IMR-90 (cell line): ENCODE measurements at regions not wholly inside any gene's neighbourhood (a gene's known extent, or its start where the extent isn't known, plus 50 kb on each side); places are given as distances from the start of the nearest gene placed in this dataset.

ENCODE experiments used
- ATAC-seq: fragments of 200-7000 bp; cut with Tn5 transposase; 2 replicates; pipeline ENCODE4 v1.9.1; 2020; ENCODE audit warnings: low read depth, mild to moderate bottlenecking, moderate library complexity
- BruUV-seq: library from RNA; stranded (reverse); fragments of 400-500 nt; replicated peaks from 2 replicates; lab custom pipeline; 2021; lab: Mats Ljungman, UMichigan
- CTCF ChIA-PET: fragments of 300-600 bp; formaldehyde crosslinking; extraction: SDS; loops from one replicate; lab custom pipeline; 2021; ENCODE audit warnings: antibody characterized with exemption; lab: Yijun Ruan, JAX
- POLR2A ChIA-PET: fragments of 300-600 bp; sonication (Branson Sonifier 250); formaldehyde crosslinking; loops from one replicate; lab custom pipeline; 2022; ENCODE audit warnings: antibody characterized with exemption; ENCODE audit not compliant: unreplicated experiment; lab: Charles Lee
- DNase-seq: peaks from one replicate; pipeline ENCODE4 v3.0.0; 2013
- H2AFZ ChIP-seq: replicated peaks from 2 replicates; pipeline ENCODE3; 2013; ENCODE audit warnings: low read length, mild to moderate bottlenecking; ENCODE audit not compliant: poor library complexity
- H2AK5ac ChIP-seq: 2 replicates; pipeline ENCODE4 v1.6.1; 2013; ENCODE audit warnings: low read depth, low read length, inconsistent platforms
- H2AK9ac ChIP-seq: replicated peaks from 2 replicates; pipeline ENCODE3; 2013; ENCODE audit warnings: mild to moderate bottlenecking, low read depth, low read length, moderate library complexity; ENCODE audit not compliant: poor library complexity
- H2BK120ac ChIP-seq: 2 replicates; pipeline ENCODE4 v1.6.1; 2013; ENCODE audit warnings: low read depth, low read length, inconsistent platforms
- H2BK15ac ChIP-seq: 3 replicates; pipeline ENCODE4 v1.6.1; 2013; ENCODE audit warnings: low read depth, low read length, inconsistent platforms
- H2BK20ac ChIP-seq: 2 replicates; pipeline ENCODE4 v1.6.1; 2013; ENCODE audit warnings: low read depth, mild to moderate bottlenecking, inconsistent platforms, low read length, moderate library complexity
- H2BK5ac ChIP-seq: 2 replicates; pipeline ENCODE4 v1.6.1; 2013; ENCODE audit warnings: mild to moderate bottlenecking, low read depth, low read length, inconsistent platforms; ENCODE audit not compliant: poor library complexity, severe bottlenecking
- H3K14ac ChIP-seq: replicated peaks from 2 replicates; pipeline ENCODE4 v1.6.1; 2013; ENCODE audit warnings: low read depth, low read length, inconsistent platforms
- H3K18ac ChIP-seq: 2 replicates; pipeline ENCODE4 v1.6.1; 2013; ENCODE audit warnings: low read depth, low read length, control low read depth
- H3K23ac ChIP-seq: 2 replicates; pipeline ENCODE4 v1.6.1; 2013; ENCODE audit warnings: low read depth, low read length, inconsistent platforms
- H3K27ac ChIP-seq: 2 replicates; pipeline ENCODE4 v1.5.1; 2013; ENCODE audit warnings: mild to moderate bottlenecking, control low read depth, low read length; ENCODE audit not compliant: insufficient read depth
- H3K27me3 ChIP-seq: 2 replicates; pipeline ENCODE4 v1.6.1; 2013; ENCODE audit warnings: low read length; ENCODE audit not compliant: control insufficient read depth, insufficient read depth
- H3K36me3 ChIP-seq: 2 replicates; pipeline ENCODE4 v1.6.1; 2013; ENCODE audit warnings: low read length, mixed read lengths; ENCODE audit not compliant: control insufficient read depth, insufficient read depth
- H3K4ac ChIP-seq: 2 replicates; pipeline ENCODE4 v1.6.1; 2013; ENCODE audit warnings: low read depth, low read length, inconsistent platforms
- H3K4me1 ChIP-seq: 2 replicates; pipeline ENCODE4 v1.6.1; 2013; ENCODE audit warnings: low read length, mixed read lengths; ENCODE audit not compliant: control insufficient read depth, insufficient read depth
- H3K4me2 ChIP-seq: 2 replicates; pipeline ENCODE4 v1.6.1; 2013; ENCODE audit warnings: low read depth, mild to moderate bottlenecking, control low read depth, low read length, moderate library complexity
- H3K4me3 ChIP-seq: 2 replicates; pipeline ENCODE4 v1.5.1; 2013; ENCODE audit warnings: low read depth, mild to moderate bottlenecking, control low read depth, low read length, moderate library complexity; ENCODE audit not compliant: insufficient read depth
- H3K56ac ChIP-seq: 2 replicates; pipeline ENCODE4 v1.6.1; 2013; ENCODE audit warnings: low read length, inconsistent platforms; ENCODE audit not compliant: insufficient read depth; ENCODE audit errors: extremely low read depth
- H3K79me1 ChIP-seq, 2 experiments: 2 replicates each; pipeline ENCODE4 v1.6.1; 2013; ENCODE audit warnings: low read length in 2 of 2, inconsistent platforms in 1 of 2, low read depth in 1 of 2
- H3K9ac ChIP-seq: 2 replicates; pipeline ENCODE4 v1.6.1; 2013; ENCODE audit warnings: low read depth, low read length, control low read depth
- H3K9me1 ChIP-seq: 2 replicates; pipeline ENCODE4 v1.6.1; 2013; ENCODE audit warnings: low read length, inconsistent platforms; ENCODE audit not compliant: insufficient read depth
- H3K9me3 ChIP-seq: 2 replicates; pipeline ENCODE4 v1.6.1; 2013; ENCODE audit warnings: low read length; ENCODE audit not compliant: control insufficient read depth, insufficient read depth
- H4K20me1 ChIP-seq: 2 replicates; pipeline ENCODE4 v1.6.1; 2013; ENCODE audit warnings: low read length, inconsistent platforms; ENCODE audit not compliant: insufficient read depth
- H4K5ac ChIP-seq: 2 replicates; pipeline ENCODE4 v1.6.1; 2013; ENCODE audit warnings: mild to moderate bottlenecking, low read depth, low read length, control low read depth
- H4K8ac ChIP-seq, 2 experiments: 2 replicates each; pipeline ENCODE4 v1.6.1; 2013; ENCODE audit warnings: low read depth in 2 of 2, low read length in 2 of 2, control low read depth in 1 of 2, inconsistent platforms in 1 of 2
- H4K91ac ChIP-seq: 2 replicates; pipeline ENCODE4 v1.6.1; 2013; ENCODE audit warnings: low read depth, low read length, inconsistent platforms; ENCODE audit not compliant: insufficient read depth
- BHLHE40 ChIP-seq: fragments of 150-350 bp; IDR thresholded peaks from 2 replicates; pipeline ENCODE4 v1.6.1; 2016; ENCODE audit warnings: mild to moderate bottlenecking, low read depth, low read length
- CEBPB ChIP-seq: IDR thresholded peaks from 2 replicates; pipeline ENCODE4 v1.6.1; 2012; ENCODE audit warnings: low read depth, low read length, improper control_type of control experiment
- MAFK ChIP-seq: IDR thresholded peaks from 2 replicates; pipeline ENCODE4 v1.6.1; 2012; ENCODE audit warnings: low read depth, low read length, improper control_type of control experiment
- MAZ ChIP-seq: IDR thresholded peaks from 2 replicates; pipeline ENCODE4 v1.6.1; 2012; ENCODE audit warnings: low read depth, mild to moderate bottlenecking, low read length, improper control_type of control experiment, moderate library complexity, borderline replicate concordance
- NFE2L2 ChIP-seq: fragments of 150-350 bp; IDR thresholded peaks from 2 replicates; pipeline ENCODE4 v1.6.1; 2016; ENCODE audit warnings: low read depth, mild to moderate bottlenecking, low read length
- POLR2A ChIP-seq: IDR thresholded peaks from 2 replicates; pipeline ENCODE4 v1.6.1; 2012; ENCODE audit warnings: mild to moderate bottlenecking, low read depth, low read length
- RFX5 ChIP-seq: IDR thresholded peaks from 2 replicates; pipeline ENCODE4 v1.8.0; 2012; ENCODE audit warnings: low read depth, mild to moderate bottlenecking, low read length, moderate library complexity
- SMC3 ChIP-seq: fragments of 150-350 bp; IDR thresholded peaks from 2 replicates; pipeline ENCODE4 v1.6.1; 2016; ENCODE audit warnings: low read depth, mild to moderate bottlenecking, antibody characterized with exemption, low read length, moderate library complexity
- WGBS, 2 experiments: methylation state at CpG; one replicate each; pipeline versions ENCODE4 v1.1.5 to v1.1.7; 2013; ENCODE audit warnings: missing lambda C conversion rate in 2 of 2; ENCODE audit not compliant: insufficient read length in 1 of 2; ENCODE audit errors: extremely low coverage in 2 of 2; 5-methylcytosine and 5-hydroxymethylcytosine counted together
- dilution Hi-C: fragments of 300-500 bp; cut with HindIII; formaldehyde crosslinking; loops from one replicate; pipeline ENCODE4 v1.14.3; 2018; ENCODE audit warnings: low sequenced_read_pairs; ENCODE audit not compliant: unreplicated experiment
- in situ Hi-C: fragments of 300-500 bp; cut with MboI; formaldehyde crosslinking; loops from 3 replicates; pipeline ENCODE4 v1.14.3; 2019; ENCODE audit warnings: low sequenced_read_pairs, inconsistent platforms, mixed read lengths
- intact Hi-C: fragments of 100-400 bp; cut with micrococcal nuclease; formaldehyde crosslinking; loops from 2 replicates; pipeline ENCODE4 v1.10.0; 2022

DNA sequence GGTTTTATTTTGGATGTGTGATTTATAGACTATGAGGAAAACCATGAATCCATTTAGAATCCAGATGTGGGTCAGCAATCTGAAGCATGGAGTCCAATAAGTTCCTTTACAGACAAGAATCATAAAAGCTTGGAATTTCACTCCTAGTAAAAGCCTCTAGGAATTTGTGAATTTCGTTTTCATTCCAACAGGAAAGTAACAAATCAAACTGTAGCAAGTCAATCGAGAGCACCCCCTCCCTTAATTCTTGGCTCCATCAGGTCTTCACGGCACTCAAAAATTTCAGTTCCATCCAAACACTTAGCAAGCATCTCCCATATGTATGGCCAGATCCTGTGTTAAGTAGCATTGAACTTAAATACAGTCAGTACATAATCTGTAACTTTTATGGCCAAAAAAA lies 143.6 kb upstream of the POU2AF2 start:
- no peak for TF ChIP-seq MAZ
- TF ChIP-seq RFX5 = no peak
- TF ChIP-seq NFE2L2 = no peak
- no peak for TF ChIP-seq SMC3
- TF ChIP-seq BHLHE40 = no peak
- TF ChIP-seq CEBPB = no peak
- no peak for TF ChIP-seq MAFK
- no peak for TF ChIP-seq POLR2A
- POLR2A ChIA-PET = no interaction called here
- no peak overlapping the region for H2AFZ ChIP-seq
- H2BK20ac ChIP-seq = no peak overlapping the region
- intact Hi-C loops = no loop called here
- H3K36me3 ChIP-seq = no peaks in the 10 kb centered on the region
- no peak overlapping the region for H2BK120ac ChIP-seq
- dilution Hi-C loops = no loop called here
- no peak overlapping the region for H3K18ac ChIP-seq
- H3K4me1 ChIP-seq = 0 out of 2 replicates have a peak, but pooled peaks cover 2% of the 10 kb centered on the region
- no peak overlapping the region for H3K9ac ChIP-seq
- no peak overlapping the region for H3K14ac ChIP-seq
- no peaks in the 10 kb centered on the region for H4K20me1 ChIP-seq
- H3K4me2 ChIP-seq = no peak overlapping the region
- H2BK15ac ChIP-seq = no peak overlapping the region
- H2AK9ac ChIP-seq = no peak overlapping the region
- H2AK5ac ChIP-seq = no peak overlapping the region
- H3K9me3 ChIP-seq = no peaks in the 10 kb centered on the region
- BruUV-seq = no TSS peak
- no peak overlapping the region for H3K4me3 ChIP-seq
- no peak overlapping the region for H3K27ac ChIP-seq
- 0 out of 2 replicates have a peak, but pooled peaks cover 2% of the 10 kb centered on the region for H3K9me1 ChIP-seq
- no peak overlapping the region for H2BK5ac ChIP-seq
- no peak overlapping the region for H4K5ac ChIP-seq
- no peak overlapping the region for H3K56ac ChIP-seq
- no peak overlapping the region for H4K8ac ChIP-seq
- no peak for DNase-seq
- H3K23ac ChIP-seq = no peak overlapping the region
- H3K27me3 ChIP-seq = no peaks in the 10 kb centered on the region
- CTCF ChIA-PET = no interaction called here
- in situ Hi-C loops = no loop called here
- no peaks in the 10 kb centered on the region for H3K79me1 ChIP-seq
- no peak for ATAC-seq
- no peak overlapping the region for H4K91ac ChIP-seq
- 31% methylated on average over 2 of the region's 3 CpGs; no CpG with 5 or more reads in 1 of the 2 experiments for WGBS, 2 experiments
- no peak overlapping the region for H3K4ac ChIP-seq
